ENCODE measurements at regions not wholly inside any gene's neighbourhood (a gene's known extent, or its start where the extent isn't known, plus 50 kb on each side); places are given as distances from the start of the nearest gene placed in this dataset.

DNA sequence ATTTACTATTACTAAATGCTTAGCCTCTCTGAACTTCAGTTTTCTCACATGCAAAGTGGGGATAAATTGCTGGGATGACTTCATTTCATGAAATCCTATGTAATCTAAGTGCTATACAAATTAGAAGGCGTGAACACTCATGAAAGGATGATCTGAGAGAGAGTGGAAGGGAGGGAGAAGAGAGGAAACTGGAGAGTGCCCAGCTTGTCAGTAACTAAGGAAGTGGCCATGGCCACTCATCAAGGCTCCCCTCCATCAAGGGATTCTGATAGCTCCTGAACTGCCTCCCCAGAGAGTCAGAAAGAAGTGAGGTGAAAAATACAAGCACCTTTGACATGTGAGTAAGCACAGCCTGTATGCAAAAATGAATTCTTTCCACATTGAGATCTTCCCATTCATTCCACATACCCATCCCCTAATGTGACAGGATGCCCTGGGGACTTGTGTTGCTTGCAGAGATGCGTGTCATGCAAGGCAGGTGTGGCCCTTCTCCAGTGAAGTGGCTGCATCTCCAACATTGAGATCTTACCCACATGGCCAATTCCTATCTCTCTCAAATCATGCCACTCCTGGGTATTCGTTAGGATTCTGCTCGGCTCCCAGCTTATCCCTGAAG lies 76.5 kb upstream of the ITPRID1 start:
- TF ChIP-seq ZFX (IDR thresholded peaks at IDR 0.05; ENCODE audit: borderline replicate concordance) = no peak
- TF ChIP-seq, protein P1, sequence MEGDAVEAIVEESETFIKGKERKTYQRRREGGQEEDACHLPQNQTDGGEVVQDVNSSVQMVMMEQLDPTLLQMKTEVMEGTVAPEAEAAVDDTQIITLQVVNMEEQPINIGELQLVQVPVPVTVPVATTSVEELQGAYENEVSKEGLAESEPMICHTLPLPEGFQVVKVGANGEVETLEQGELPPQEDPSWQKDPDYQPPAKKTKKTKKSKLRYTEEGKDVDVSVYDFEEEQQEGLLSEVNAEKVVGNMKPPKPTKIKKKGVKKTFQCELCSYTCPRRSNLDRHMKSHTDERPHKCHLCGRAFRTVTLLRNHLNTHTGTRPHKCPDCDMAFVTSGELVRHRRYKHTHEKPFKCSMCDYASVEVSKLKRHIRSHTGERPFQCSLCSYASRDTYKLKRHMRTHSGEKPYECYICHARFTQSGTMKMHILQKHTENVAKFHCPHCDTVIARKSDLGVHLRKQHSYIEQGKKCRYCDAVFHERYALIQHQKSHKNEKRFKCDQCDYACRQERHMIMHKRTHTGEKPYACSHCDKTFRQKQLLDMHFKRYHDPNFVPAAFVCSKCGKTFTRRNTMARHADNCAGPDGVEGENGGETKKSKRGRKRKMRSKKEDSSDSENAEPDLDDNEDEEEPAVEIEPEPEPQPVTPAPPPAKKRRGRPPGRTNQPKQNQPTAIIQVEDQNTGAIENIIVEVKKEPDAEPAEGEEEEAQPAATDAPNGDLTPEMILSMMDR (IDR thresholded peaks at IDR 0.05) = no peak
- no peak overlapping the region for H3K27ac ChIP-seq

DNA sequence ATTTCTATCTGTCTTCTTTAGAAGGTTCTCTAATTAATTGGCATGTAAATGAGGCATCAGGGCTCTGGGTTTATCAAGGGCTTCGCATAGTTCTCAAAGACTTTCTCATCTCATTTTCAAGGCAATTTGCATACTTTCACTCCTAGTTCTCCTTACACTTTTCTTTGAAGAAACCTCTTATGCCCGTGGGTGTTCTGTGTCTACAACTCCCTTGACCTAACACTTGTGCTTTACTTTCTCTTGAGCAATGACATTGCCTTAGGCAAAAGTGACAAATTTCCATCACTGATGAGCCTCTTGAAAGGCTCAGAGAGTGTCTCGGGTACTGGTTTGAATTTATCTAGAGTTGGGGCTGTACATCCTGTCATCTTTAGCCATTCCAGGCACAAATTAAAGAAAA lies 74.7 kb upstream of the ITPRID1 start:
- TF ChIP-seq, protein P1 (IDR thresholded peaks at IDR 0.05) = no peak
- no peak for TF ChIP-seq ZFX (IDR thresholded peaks at IDR 0.05; ENCODE audit: borderline replicate concordance)
- no peak overlapping the region for H3K27ac ChIP-seq

DNA sequence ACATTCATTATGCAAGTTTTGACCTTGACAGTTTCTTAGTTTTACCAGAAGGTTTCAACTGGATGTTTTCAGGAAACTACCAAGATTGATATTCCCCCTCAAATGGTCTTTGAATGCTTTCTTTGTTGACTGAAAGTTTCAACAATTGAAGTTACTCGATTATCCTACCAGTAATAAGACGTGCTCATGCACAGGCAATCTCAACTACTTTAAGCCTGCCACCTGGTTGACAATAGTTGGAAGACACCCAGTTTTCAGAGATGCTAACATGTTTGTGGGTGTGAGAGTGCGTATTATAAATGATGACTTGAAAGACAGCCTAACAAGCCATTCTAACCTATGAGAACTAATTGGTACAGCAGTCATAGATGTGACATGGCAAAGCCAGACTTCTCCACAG lies 73.4 kb upstream of the ITPRID1 start:
- TF ChIP-seq ZFX (IDR thresholded peaks at IDR 0.05; ENCODE audit: borderline replicate concordance) = no peak
- TF ChIP-seq, protein P1 (IDR thresholded peaks at IDR 0.05) = no peak
- no peak overlapping the region for H3K27ac ChIP-seq

DNA sequence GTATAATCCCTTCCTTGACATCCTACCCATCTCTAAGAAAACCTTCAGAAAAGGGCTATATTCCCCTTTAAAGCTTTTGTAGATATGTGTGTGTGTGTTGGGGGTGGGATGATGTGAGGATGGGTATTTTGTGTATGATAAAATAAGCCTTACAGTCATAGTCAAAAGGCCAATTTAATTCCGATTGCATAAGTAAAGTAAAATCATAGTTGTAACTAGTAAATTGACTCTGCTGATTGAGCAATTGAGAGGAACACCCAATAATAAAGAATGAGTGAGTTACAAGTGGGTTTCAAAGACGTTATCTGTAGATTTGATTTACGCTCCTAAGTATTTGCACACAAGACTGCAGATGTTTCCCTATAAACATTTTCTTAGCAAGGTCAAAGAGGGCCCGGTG lies 71.3 kb upstream of the ITPRID1 start:
- no peak for TF ChIP-seq ZFX (IDR thresholded peaks at IDR 0.05; ENCODE audit: borderline replicate concordance)
- TF ChIP-seq, protein P1 (IDR thresholded peaks at IDR 0.05) = no peak
- H3K27ac ChIP-seq = no peak overlapping the region

DNA sequence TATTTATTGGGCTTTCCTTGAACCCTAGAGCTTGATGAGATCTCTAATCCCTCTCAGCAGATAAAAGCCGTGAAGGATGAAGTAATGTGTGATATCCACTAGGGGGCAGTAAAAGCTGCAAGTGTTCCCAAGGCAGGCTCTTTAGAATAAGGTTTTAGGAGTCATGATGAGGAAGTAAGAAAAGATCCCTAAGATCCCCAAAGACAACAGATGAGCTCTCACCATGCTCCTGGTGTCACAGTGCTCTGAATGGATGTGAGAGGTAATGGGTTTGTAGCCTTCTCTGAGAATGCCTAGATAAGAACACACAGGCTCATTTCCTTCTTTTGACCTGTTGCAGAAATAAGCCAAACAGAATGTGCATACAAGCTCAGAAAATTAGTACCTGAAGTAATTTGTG lies 70.4 kb upstream of the ITPRID1 start:
- TF ChIP-seq ZFX (IDR thresholded peaks at IDR 0.05; ENCODE audit: borderline replicate concordance) = no peak
- TF ChIP-seq, protein P1 (IDR thresholded peaks at IDR 0.05) = peak; percentile 97
- no peak overlapping the region for H3K27ac ChIP-seq

DNA sequence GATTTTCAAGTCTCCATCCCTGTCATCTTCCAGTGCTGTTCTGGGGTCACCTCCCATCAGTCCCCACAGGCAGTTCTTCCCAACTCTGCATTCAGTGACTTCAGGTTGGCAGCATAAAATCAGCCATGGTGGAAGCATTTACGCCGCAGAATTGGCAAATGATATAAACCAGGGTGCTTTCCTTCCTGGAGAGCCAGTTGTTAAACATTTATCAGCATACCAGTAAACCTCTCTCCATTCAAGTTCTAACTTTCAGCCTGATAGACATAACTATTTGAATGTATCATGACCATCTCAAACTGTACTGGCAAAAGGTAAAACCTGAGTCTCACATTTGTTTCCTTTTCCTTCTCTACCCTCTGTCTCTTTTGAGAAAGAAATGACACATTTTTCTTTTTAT lies 69.7 kb upstream of the ITPRID1 start:
- TF ChIP-seq, protein P1 (IDR thresholded peaks at IDR 0.05) = no peak
- TF ChIP-seq ZFX (IDR thresholded peaks at IDR 0.05; ENCODE audit: borderline replicate concordance) = no peak
- H3K27ac ChIP-seq = no peak overlapping the region

DNA sequence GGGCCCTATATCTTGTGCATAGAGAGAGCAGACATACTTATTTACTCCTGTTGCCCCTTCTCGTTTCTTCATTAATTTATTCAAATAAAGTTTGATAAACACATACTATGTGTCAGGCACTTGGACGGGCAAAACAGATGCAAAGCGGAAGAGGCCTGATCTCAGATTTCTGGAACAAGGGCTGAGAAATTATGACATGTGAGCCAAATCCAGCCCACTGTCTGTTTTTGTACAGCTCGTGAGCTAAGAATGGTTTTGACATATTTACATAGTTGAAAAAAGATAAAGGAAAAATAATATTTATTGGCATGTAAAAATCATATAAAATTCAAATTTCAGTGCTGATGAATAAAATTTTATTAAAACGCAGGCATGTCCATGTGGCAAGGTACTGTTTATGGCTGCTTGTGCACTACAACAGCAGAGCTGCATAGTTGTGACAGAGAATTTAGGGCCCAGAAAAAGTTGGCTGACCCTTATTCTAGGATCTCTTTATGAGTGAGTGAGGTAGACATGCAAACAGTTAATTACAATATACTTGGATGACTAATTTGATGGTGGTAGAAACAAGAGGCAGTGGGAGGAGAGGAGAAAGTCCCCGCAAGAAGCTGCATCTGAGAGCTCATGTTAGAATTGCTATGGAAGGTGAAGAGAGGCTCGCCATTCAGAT lies 68.1 kb upstream of the ITPRID1 start:
- no peak overlapping the region for H3K27ac ChIP-seq
- TF ChIP-seq ZFX (IDR thresholded peaks at IDR 0.05; ENCODE audit: borderline replicate concordance) = no peak
- TF ChIP-seq, protein P1 (IDR thresholded peaks at IDR 0.05) = no peak

All from 22Rv1 (cell line).